HG03280 (cell line): ENCODE measurements at regions not wholly inside any gene's neighbourhood (a gene's known extent, or its start where the extent isn't known, plus 50 kb on each side); places are given as distances from the start of the nearest gene placed in this dataset.

ENCODE experiments used
- ATAC-seq: cut with Tn5 transposase; IDR thresholded peaks from one replicate; pipeline ENCODE4 v1.9.1; 2021; ENCODE audit warnings: mild to moderate bottlenecking, moderate library complexity; ENCODE audit not compliant: unreplicated experiment

GRCh38 chr6:126280287-126280686 is 59.6 kb upstream of the CENPW start:
- no peak for ATAC-seq

GRCh38 chr6:126285871-126286365 is 54.0 kb upstream of the CENPW start:
- ATAC-seq = no peak
